Islet of Langerhans (tissue), 1 donor: ENCODE measurements at regions not wholly inside any gene's neighbourhood (a gene's known extent, or its start where the extent isn't known, plus 50 kb on each side); places are given as distances from the start of the nearest gene placed in this dataset.

Source experiments
- FAIRE-seq: peaks from one replicate; lab custom pipeline; 2011; peaks lifted over from hg19 to GRCh38; lab: Jason Lieb, UNC

GRCh38 chr1:5374192-5374591 lies 618.0 kb downstream of the NPHP4 start:
- no peak for FAIRE-seq

- FAIRE-seq, result no peak
These were observed 618.9 kb downstream of the NPHP4 start for GRCh38 chr1:5373281-5373680.

GRCh38 chr1:5371270-5371669 lies 621.0 kb downstream of the NPHP4 start:
- FAIRE-seq, result no peak

GRCh38 chr1:5370311-5370710 lies 621.9 kb downstream of the NPHP4 start:
- FAIRE-seq, result no peak

GRCh38 chr1:5369223-5369622 lies 623.0 kb downstream of the NPHP4 start:
- no peak for FAIRE-seq

- FAIRE-seq, result no peak
These were observed 624.0 kb downstream of the NPHP4 start for GRCh38 chr1:5368201-5368600.

GRCh38 chr1:5367306-5367705 lies 624.9 kb downstream of the NPHP4 start:
- FAIRE-seq, result no peak

GRCh38 chr1:5365751-5366150 lies 626.5 kb downstream of the NPHP4 start:
- no peak for FAIRE-seq

- no peak for FAIRE-seq
These were observed 627.6 kb downstream of the NPHP4 start for GRCh38 chr1:5364591-5364990.

GRCh38 chr1:5354681-5355080 lies 637.5 kb downstream of the NPHP4 start:
- no peak for FAIRE-seq

GRCh38 chr1:5351366-5351765 lies 640.9 kb downstream of the NPHP4 start:
- no peak for FAIRE-seq

- no peak for FAIRE-seq
These were observed 642.7 kb downstream of the NPHP4 start for GRCh38 chr1:5349526-5349925.

GRCh38 chr1:5348732-5349465 lies 643.3 kb downstream of the NPHP4 start:
- FAIRE-seq, result no peak

- no peak for FAIRE-seq
These were observed 644.5 kb downstream of the NPHP4 start for GRCh38 chr1:5347726-5348125.

- no peak for FAIRE-seq
These were observed 646.7 kb downstream of the NPHP4 start for GRCh38 chr1:5345556-5345955.

GRCh38 chr1:5343256-5344020 lies 648.8 kb downstream of the NPHP4 start:
- FAIRE-seq, result no peak

- FAIRE-seq, result no peak
These were observed 649.4 kb downstream of the NPHP4 start for GRCh38 chr1:5342830-5343229.

GRCh38 chr1:5342172-5342571 lies 650.1 kb downstream of the NPHP4 start:
- no peak for FAIRE-seq

GRCh38 chr1:5341471-5341870 lies 650.8 kb downstream of the NPHP4 start:
- no peak for FAIRE-seq

- FAIRE-seq, result no peak
These were observed 651.6 kb downstream of the NPHP4 start for GRCh38 chr1:5340560-5341130.

GRCh38 chr1:5338466-5338865 lies 653.8 kb downstream of the NPHP4 start:
- no peak for FAIRE-seq

GRCh38 chr1:5333291-5333690 lies 658.9 kb downstream of the NPHP4 start:
- FAIRE-seq, result no peak

- no peak for FAIRE-seq
These were observed 661.1 kb downstream of the NPHP4 start for GRCh38 chr1:5331101-5331500.
